ENCODE measurements at regions not wholly inside any gene's neighbourhood (a gene's known extent, or its start where the extent isn't known, plus 50 kb on each side); places are given as distances from the start of the nearest gene placed in this dataset.

- no peak for DNase-seq (ENCODE audit: low spot score, unreplicated experiment)
- H3K27me3 Mint-ChIP-seq: peaks cover 3% of the 10 kb centered on the region
- H3K9me3 Mint-ChIP-seq (ENCODE audit: low read depth): no peaks in the 10 kb centered on the region
- H3K36me3 Mint-ChIP-seq (ENCODE audit: insufficient read depth): no peaks in the 10 kb centered on the region
- no peak for TF ChIP-seq CTCF (IDR thresholded peaks at IDR 0.05; ENCODE audit: unreplicated experiment)
- H3K4me1 Mint-ChIP-seq (ENCODE audit: low read depth): peaks cover 11% of the 10 kb centered on the region
- H3K27ac Mint-ChIP-seq: no peak overlapping the region
- no peak overlapping the region for H3K4me3 Mint-ChIP-seq (ENCODE audit: low read depth)
These were observed 63.0 kb downstream of the C5orf15 start for GRCh38 chr5:133905424-133905823.

- no peak for TF ChIP-seq CTCF (IDR thresholded peaks at IDR 0.05; ENCODE audit: unreplicated experiment)
- DNase-seq (ENCODE audit: low spot score, unreplicated experiment): no peak
- Mint-ChIP-seq H3K4me3 (ENCODE audit: low read depth) (no peak overlapping the region), H3K36me3 (ENCODE audit: insufficient read depth) (no peaks in the 10 kb centered on the region), H3K27me3 (peaks cover 3% of the 10 kb centered on the region), H3K4me1 (ENCODE audit: low read depth) (peaks cover 9% of the 10 kb centered on the region), H3K9me3 (ENCODE audit: low read depth) (no peaks in the 10 kb centered on the region), H3K27ac (no peak overlapping the region)
These were observed 63.8 kb downstream of the C5orf15 start for GRCh38 chr5:133904641-133905040.

- H3K4me3 Mint-ChIP-seq (ENCODE audit: low read depth): no peak overlapping the region
- H3K9me3 Mint-ChIP-seq (ENCODE audit: low read depth): no peaks in the 10 kb centered on the region
- no peaks in the 10 kb centered on the region for H3K36me3 Mint-ChIP-seq (ENCODE audit: insufficient read depth)
- no peak for DNase-seq (ENCODE audit: low spot score, unreplicated experiment)
- no peak for TF ChIP-seq CTCF (IDR thresholded peaks at IDR 0.05; ENCODE audit: unreplicated experiment)
- H3K4me1 Mint-ChIP-seq (ENCODE audit: low read depth): peaks cover 3% of the 10 kb centered on the region
- no peak overlapping the region for H3K27ac Mint-ChIP-seq
- H3K27me3 Mint-ChIP-seq: peaks cover 7% of the 10 kb centered on the region
These were observed 65.8 kb downstream of the C5orf15 start for GRCh38 chr5:133902511-133903118.

- no peak for TF ChIP-seq CTCF (IDR thresholded peaks at IDR 0.05; ENCODE audit: unreplicated experiment)
- Mint-ChIP-seq H3K9me3 (ENCODE audit: low read depth) (no peaks in the 10 kb centered on the region), H3K36me3 (ENCODE audit: insufficient read depth) (no peaks in the 10 kb centered on the region), H3K27me3 (peaks cover 11% of the 10 kb centered on the region), H3K4me3 (ENCODE audit: low read depth) (no peak overlapping the region), H3K4me1 (ENCODE audit: low read depth) (no peaks in the 10 kb centered on the region), H3K27ac (no peak overlapping the region)
- no peak for DNase-seq (ENCODE audit: low spot score, unreplicated experiment)
These were observed 67.7 kb downstream of the C5orf15 start for GRCh38 chr5:133900534-133901270.

GRCh38 chr5:133899506-133899905, 68.9 kb downstream of the C5orf15 start:
- H3K9me3 Mint-ChIP-seq (ENCODE audit: low read depth): no peaks in the 10 kb centered on the region
- no peak overlapping the region for H3K27ac Mint-ChIP-seq
- no peak for TF ChIP-seq CTCF (IDR thresholded peaks at IDR 0.05; ENCODE audit: unreplicated experiment)
- H3K36me3 Mint-ChIP-seq (ENCODE audit: insufficient read depth): no peaks in the 10 kb centered on the region
- H3K4me3 Mint-ChIP-seq (ENCODE audit: low read depth): no peak overlapping the region
- no peak for DNase-seq (ENCODE audit: low spot score, unreplicated experiment)
- H3K4me1 Mint-ChIP-seq (ENCODE audit: low read depth): no peaks in the 10 kb centered on the region
- H3K27me3 Mint-ChIP-seq: peaks cover 14% of the 10 kb centered on the region

Data from progenitor cell of endocrine pancreas (in vitro differentiated cells).